ENCODE measurements at regions not wholly inside any gene's neighbourhood (a gene's known extent, or its start where the extent isn't known, plus 50 kb on each side); places are given as distances from the start of the nearest gene placed in this dataset.

- Histone ChIP-seq H3K4me2 (replicated peaks; ENCODE audit: extremely low read depth, low read length, poor library complexity, severe bottlenecking) (no peak overlapping the region), H3K27ac (ENCODE audit: low read depth in 1 of 2, low read length in 2 of 2) (no peak overlapping the region), H3K27me3 (ENCODE audit: control insufficient read depth in 2 of 2, insufficient read depth in 2 of 2, low read length in 2 of 2) (peaks cover 0 to 2% of the 10 kb centered on the region in 2 donors), H3K4me3 (replicated peaks in 1 of 3; ENCODE audit: low read depth in 2 of 3, low read length in 3 of 3) (no peak overlapping the region), H4K20me1 (ENCODE audit: insufficient read depth, low read length) (no peaks in the 10 kb centered on the region), H3K9ac (ENCODE audit: insufficient read depth, low read length, poor library complexity, severe bottlenecking) (no peak overlapping the region), H3K4me1 (ENCODE audit: control insufficient read depth in 1 of 2, insufficient read depth in 2 of 2, low read length in 2 of 2) (no peaks in the 10 kb centered on the region), H3K36me3 (replicated peaks in 1 of 2; ENCODE audit: control insufficient read depth in 1 of 2, insufficient read depth in 2 of 2, low read length in 2 of 2) (no peaks in the 10 kb centered on the region), H2AFZ (ENCODE audit: insufficient read depth, low read depth, low read length, poor library complexity, severe bottlenecking) (no peak overlapping the region), H3K79me2 (ENCODE audit: insufficient read depth, low read length) (no peaks in the 10 kb centered on the region), H3K9me3 (replicated peaks in 1 of 2; ENCODE audit: control insufficient read depth in 1 of 2, insufficient read depth in 1 of 2, low read length in 2 of 2) (no peaks in the 10 kb centered on the region)
- Mint-ChIP-seq H3K36me3 (no peaks in the 10 kb centered on the region), H3K27ac (no peak overlapping the region), H3K4me3 (no peak overlapping the region), H3K27me3 (ENCODE audit: low read depth in 3 of 3) (peaks cover 5 to 12% (median 8%) of the 10 kb centered on the region in 3 donors), H3K9me3 (peaks cover 0 to 5% (median 0%) of the 10 kb centered on the region in 7 donors), H3K4me1 (no peaks in the 10 kb centered on the region)
- no peak for DNase-seq
- no peak for TF ChIP-seq CTCF (IDR thresholded peaks at IDR 0.05)
- intact Hi-C loops (cut with micrococcal nuclease) = no loop called here
- 86% methylated on average over 1 of the region's 1 CpG for WGBS (ENCODE audit: insufficient coverage)
These were observed 82.6 kb downstream of the C18orf54 start for GRCh38 chr18:54440292-54440691.

- Histone ChIP-seq H3K79me2 (ENCODE audit: insufficient read depth, low read length) (no peaks in the 10 kb centered on the region), H3K4me3 (replicated peaks in 1 of 3; ENCODE audit: low read depth in 2 of 3, low read length in 3 of 3) (no peak overlapping the region), H3K4me2 (replicated peaks; ENCODE audit: extremely low read depth, low read length, poor library complexity, severe bottlenecking) (no peak overlapping the region), H3K27ac (ENCODE audit: low read depth in 1 of 2, low read length in 2 of 2) (no peak overlapping the region), H4K20me1 (ENCODE audit: insufficient read depth, low read length) (no peaks in the 10 kb centered on the region), H3K9me3 (replicated peaks in 1 of 2; ENCODE audit: control insufficient read depth in 1 of 2, insufficient read depth in 1 of 2, low read length in 2 of 2) (no peaks in the 10 kb centered on the region), H3K27me3 (ENCODE audit: control insufficient read depth in 2 of 2, insufficient read depth in 2 of 2, low read length in 2 of 2) (peaks cover 0 to 2% of the 10 kb centered on the region in 2 donors), H2AFZ (ENCODE audit: insufficient read depth, low read depth, low read length, poor library complexity, severe bottlenecking) (no peak overlapping the region), H3K9ac (ENCODE audit: insufficient read depth, low read length, poor library complexity, severe bottlenecking) (no peak overlapping the region), H3K36me3 (replicated peaks in 1 of 2; ENCODE audit: control insufficient read depth in 1 of 2, insufficient read depth in 2 of 2, low read length in 2 of 2) (no peaks in the 10 kb centered on the region), H3K4me1 (ENCODE audit: control insufficient read depth in 1 of 2, insufficient read depth in 2 of 2, low read length in 2 of 2) (no peaks in the 10 kb centered on the region)
- H3K36me3 Mint-ChIP-seq = no peaks in the 10 kb centered on the region
- no peaks in the 10 kb centered on the region for H3K4me1 Mint-ChIP-seq
- WGBS (ENCODE audit: insufficient coverage) = 0% methylated on average over 2 of the region's 7 CpGs
- intact Hi-C loops (cut with micrococcal nuclease) = no loop called here
- no peak overlapping the region for H3K27ac Mint-ChIP-seq
- DNase-seq = no peak
- TF ChIP-seq CTCF (IDR thresholded peaks at IDR 0.05) = no peak
- no peak overlapping the region for H3K4me3 Mint-ChIP-seq
- H3K9me3 Mint-ChIP-seq = no peaks in the 10 kb centered on the region
- H3K27me3 Mint-ChIP-seq (ENCODE audit: low read depth in 3 of 3) = peaks cover 2 to 8% (median 5%) of the 10 kb centered on the region in 3 donors
These were observed 86.7 kb downstream of the C18orf54 start for GRCh38 chr18:54444319-54444914.
